ENCODE measurements at regions not wholly inside any gene's neighbourhood (a gene's known extent, or its start where the extent isn't known, plus 50 kb on each side); places are given as distances from the start of the nearest gene placed in this dataset.
"Not testable (repeated sequence)": the region's sequence is repeated elsewhere in the genome, so short reads cannot be mapped to it uniquely, and the experiment has no call there.

DNA sequence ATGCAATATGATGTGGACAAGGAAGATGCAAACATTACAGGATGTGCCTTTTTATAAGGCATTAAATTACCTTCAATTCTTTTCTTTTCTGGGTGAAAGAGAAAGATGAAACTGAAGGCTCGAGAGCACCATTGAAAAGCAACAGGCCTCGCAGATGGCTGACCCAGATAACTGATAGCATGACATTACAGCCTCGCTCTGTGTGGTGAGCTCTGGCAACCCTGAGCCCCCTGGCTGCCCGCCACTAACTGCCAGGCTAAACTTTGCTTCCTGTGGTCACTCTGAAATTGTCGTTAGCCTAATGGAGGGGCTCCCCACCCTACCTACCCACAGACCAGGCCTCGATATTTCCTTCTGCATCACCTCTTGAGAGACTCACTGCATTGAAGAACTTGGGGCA lies 516.8 kb upstream of the FANCL start:
- no peak for DNase-seq (ENCODE audit: extremely low spot score)
- TF ChIP-seq SUZ12 (IDR thresholded peaks at IDR 0.05) (no peak), ELF4 (IDR thresholded peaks at IDR 0.05) (no peak), LEF1 (IDR thresholded peaks at IDR 0.05; ENCODE audit: borderline replicate concordance) (no peak), ZNF384 (IDR thresholded peaks at IDR 0.05) (no peak), FOXA1 (IDR thresholded peaks at IDR 0.05) (no peak), CTBP1 (IDR thresholded peaks at IDR 0.05; ENCODE audit: borderline replicate concordance) (no peak), FOXK2 (IDR thresholded peaks at IDR 0.05) (no peak), NFRKB (IDR thresholded peaks at IDR 0.05) (no peak), SP1 (IDR thresholded peaks at IDR 0.05) (no peak), ARNT (IDR thresholded peaks at IDR 0.05) (no peak), TARDBP (IDR thresholded peaks at IDR 0.05) (no peak), HDGF (IDR thresholded peaks at IDR 0.05; ENCODE audit: borderline replicate concordance) (no peak), FOXM1 (IDR thresholded peaks at IDR 0.05; ENCODE audit: borderline replicate concordance) (no peak), L3MBTL2 (conservative IDR thresholded peaks at IDR 0.05) (no peak), BHLHE40 (IDR thresholded peaks at IDR 0.05; ENCODE audit: borderline replicate concordance) (no peak)
- TF ChIP-seq, protein P1, sequence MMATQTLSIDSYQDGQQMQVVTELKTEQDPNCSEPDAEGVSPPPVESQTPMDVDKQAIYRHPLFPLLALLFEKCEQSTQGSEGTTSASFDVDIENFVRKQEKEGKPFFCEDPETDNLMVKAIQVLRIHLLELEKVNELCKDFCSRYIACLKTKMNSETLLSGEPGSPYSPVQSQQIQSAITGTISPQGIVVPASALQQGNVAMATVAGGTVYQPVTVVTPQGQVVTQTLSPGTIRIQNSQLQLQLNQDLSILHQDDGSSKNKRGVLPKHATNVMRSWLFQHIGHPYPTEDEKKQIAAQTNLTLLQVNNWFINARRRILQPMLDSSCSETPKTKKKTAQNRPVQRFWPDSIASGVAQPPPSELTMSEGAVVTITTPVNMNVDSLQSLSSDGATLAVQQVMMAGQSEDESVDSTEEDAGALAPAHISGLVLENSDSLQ (IDR thresholded peaks at IDR 0.05) = no peak
- ChIA-PET CTCF (interaction anchor here (1.0 kb wide), 1 partner anchor 184 kb away, joined by 3 read pairs; no protein-coding TSS in a partner anchor), POLR2A (no interaction called here)

DNA sequence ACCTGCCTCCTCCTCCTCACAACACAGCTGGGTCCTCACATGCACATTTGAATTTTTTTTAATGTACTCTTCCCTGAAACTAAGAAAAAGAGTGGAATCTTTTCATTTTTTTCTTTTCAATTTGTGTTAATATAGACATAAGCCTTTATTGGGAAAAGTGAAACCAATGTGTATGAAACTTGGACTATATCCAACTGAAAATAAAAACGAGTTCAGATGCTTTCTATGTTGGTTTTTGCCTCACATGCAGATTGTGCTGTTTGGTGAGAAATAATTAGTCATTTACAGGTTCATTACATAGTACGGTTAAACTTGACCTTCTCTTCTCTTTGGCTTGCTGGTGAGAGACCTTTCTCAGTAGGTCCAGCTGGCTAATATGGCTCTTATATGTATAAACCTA lies 515.2 kb upstream of the FANCL start:
- TF ChIP-seq SUZ12 (IDR thresholded peaks at IDR 0.05) = no peak
- no peak for TF ChIP-seq HDGF (IDR thresholded peaks at IDR 0.05; ENCODE audit: borderline replicate concordance)
- no peak for TF ChIP-seq CTBP1 (IDR thresholded peaks at IDR 0.05; ENCODE audit: borderline replicate concordance)
- TF ChIP-seq, protein P1 (IDR thresholded peaks at IDR 0.05) = no peak
- TF ChIP-seq FOXA1 (IDR thresholded peaks at IDR 0.05) = no peak
- no peak for TF ChIP-seq NFRKB (IDR thresholded peaks at IDR 0.05)
- no peak for TF ChIP-seq FOXM1 (IDR thresholded peaks at IDR 0.05; ENCODE audit: borderline replicate concordance)
- no peak for TF ChIP-seq LEF1 (IDR thresholded peaks at IDR 0.05; ENCODE audit: borderline replicate concordance)
- TF ChIP-seq TARDBP (IDR thresholded peaks at IDR 0.05) = no peak
- TF ChIP-seq SP1 (IDR thresholded peaks at IDR 0.05) = no peak
- no peak for TF ChIP-seq ZNF384 (IDR thresholded peaks at IDR 0.05)
- no peak for TF ChIP-seq BHLHE40 (IDR thresholded peaks at IDR 0.05; ENCODE audit: borderline replicate concordance)
- TF ChIP-seq ELF4 (IDR thresholded peaks at IDR 0.05) = no peak
- TF ChIP-seq L3MBTL2 (conservative IDR thresholded peaks at IDR 0.05) = no peak
- DNase-seq (ENCODE audit: extremely low spot score) = no peak
- ChIA-PET CTCF (no interaction called here), POLR2A (no interaction called here)

DNA sequence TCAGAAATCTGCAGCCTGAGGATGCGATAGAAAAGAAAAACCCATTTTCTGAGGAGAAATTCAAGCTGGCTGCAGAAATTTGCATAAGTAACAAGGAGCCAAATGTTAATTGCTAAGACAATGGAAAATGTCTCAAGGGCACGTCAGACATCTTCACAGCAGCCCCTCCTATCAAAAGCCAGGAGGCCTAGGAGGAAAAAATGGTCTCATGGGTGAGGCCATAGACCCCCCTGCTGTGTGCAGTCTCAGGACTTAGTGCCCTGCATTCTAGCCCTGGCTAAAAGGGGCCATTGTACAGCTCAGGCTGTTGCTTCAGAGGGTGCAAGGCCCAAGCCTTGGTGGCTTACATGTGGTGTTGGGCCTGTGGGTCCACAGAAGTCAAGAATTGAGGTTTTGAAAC lies 511.4 kb upstream of the FANCL start:
- POLR2A ChIA-PET; DNase-seq (ENCODE audit: extremely low spot score); CTCF ChIA-PET: not testable (repeated sequence)

DNA sequence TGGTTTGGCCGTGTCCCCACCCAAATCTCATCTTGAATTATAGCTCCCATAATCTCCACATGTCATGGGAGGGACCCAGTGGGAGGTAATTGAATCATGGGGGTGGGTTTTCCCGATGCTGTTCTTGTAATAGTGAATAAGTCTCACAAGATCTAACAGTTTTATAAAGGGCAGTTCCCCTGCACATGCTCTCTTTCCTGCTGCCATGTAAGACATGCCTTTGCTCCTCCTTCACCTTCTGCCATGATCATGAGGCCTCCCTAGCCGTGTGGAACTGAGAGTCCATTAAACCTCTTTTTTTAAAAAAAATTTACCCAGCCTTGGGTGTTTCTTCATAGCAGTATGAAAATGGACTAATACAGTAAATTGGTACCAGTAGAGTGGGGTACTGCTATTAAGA lies 510.6 kb upstream of the FANCL start:
- CTCF ChIA-PET, POLR2A ChIA-PET: not testable (repeated sequence)

DNA sequence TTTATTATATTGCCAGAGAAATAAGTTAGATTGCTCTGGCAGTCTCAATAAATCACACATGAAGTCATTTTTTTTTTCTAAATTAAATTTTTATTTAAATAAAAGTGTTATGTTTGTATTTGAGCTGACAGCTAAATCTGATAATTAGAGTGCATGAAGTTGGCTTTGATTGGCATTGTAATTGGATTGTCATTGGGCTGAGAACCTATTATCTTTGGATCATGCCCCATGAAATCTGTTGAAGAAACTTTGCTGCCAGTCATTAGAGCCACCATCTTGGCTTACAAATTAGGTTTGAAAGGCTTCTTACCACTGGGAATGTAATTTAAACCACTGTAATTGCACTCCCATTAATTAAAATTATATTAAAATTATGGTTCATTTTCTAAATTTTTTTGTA lies 507.9 kb upstream of the FANCL start:
- no peak for TF ChIP-seq TARDBP (IDR thresholded peaks at IDR 0.05)
- no peak for TF ChIP-seq HDGF (IDR thresholded peaks at IDR 0.05; ENCODE audit: borderline replicate concordance)
- TF ChIP-seq ZNF384 (IDR thresholded peaks at IDR 0.05) = no peak
- TF ChIP-seq FOXK2 (IDR thresholded peaks at IDR 0.05) = no peak
- no peak for TF ChIP-seq L3MBTL2 (conservative IDR thresholded peaks at IDR 0.05)
- TF ChIP-seq FOXM1 (IDR thresholded peaks at IDR 0.05; ENCODE audit: borderline replicate concordance) = no peak
- no peak for TF ChIP-seq FOXA1 (IDR thresholded peaks at IDR 0.05)
- no peak for TF ChIP-seq NFRKB (IDR thresholded peaks at IDR 0.05)
- TF ChIP-seq SUZ12 (IDR thresholded peaks at IDR 0.05) = no peak
- no peak for TF ChIP-seq BHLHE40 (IDR thresholded peaks at IDR 0.05; ENCODE audit: borderline replicate concordance)
- no peak for TF ChIP-seq ARNT (IDR thresholded peaks at IDR 0.05)
- no peak for TF ChIP-seq SP1 (IDR thresholded peaks at IDR 0.05)
- no peak for TF ChIP-seq ELF4 (IDR thresholded peaks at IDR 0.05)
- CTCF ChIA-PET = no interaction called here
- DNase-seq (ENCODE audit: extremely low spot score) = no peak
- POLR2A ChIA-PET = no interaction called here

More for the DNA sequence above, 510.6 kb upstream of the FANCL start:
- not testable (repeated sequence) for DNase-seq (ENCODE audit: extremely low spot score)

DNA sequence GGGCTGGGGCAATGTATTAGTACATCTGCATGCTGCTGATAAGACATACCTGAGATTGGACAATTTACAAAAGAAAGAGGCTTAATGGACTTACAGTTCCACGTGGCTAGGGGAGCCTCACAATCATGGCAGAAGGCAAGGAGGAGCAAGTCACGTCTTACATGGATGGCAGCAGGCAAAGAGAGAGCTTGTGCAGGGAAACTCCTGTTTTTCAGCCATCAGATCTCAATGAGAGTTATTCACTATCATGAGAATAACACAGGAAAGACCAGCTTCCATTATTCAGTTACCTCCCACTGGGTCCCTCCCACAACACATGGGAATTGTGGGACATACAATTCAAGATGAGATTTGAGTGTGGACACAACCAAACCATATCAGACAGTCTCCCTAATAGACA lies 504.2 kb upstream of the FANCL start:
- CTCF ChIA-PET; DNase-seq (ENCODE audit: extremely low spot score); POLR2A ChIA-PET: not testable (repeated sequence)

DNA sequence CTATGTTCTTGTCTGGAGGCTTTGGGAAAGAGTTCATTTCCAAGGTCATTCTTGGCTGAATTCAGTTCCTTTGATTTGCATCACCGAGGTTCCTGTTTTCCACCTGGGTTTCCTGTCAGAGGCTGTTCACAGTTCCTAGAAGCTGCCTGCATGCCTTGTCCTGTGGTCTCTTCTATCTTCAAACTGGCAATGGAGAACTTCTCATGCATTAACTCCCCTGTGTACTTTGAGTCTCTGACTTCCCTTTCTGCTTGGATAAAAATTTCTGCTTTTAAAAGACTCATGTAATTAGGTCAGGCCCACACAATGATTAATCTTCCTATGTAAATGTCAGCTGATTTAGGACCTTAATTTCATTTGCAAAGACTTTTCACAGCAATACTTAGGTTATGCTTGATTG lies 499.3 kb upstream of the FANCL start:
- ChIA-PET POLR2A (no interaction called here), CTCF (no interaction called here)
- TF ChIP-seq, protein P1 (IDR thresholded peaks at IDR 0.05) = no peak
- no peak for TF ChIP-seq FOXK2 (IDR thresholded peaks at IDR 0.05)
- DNase-seq (ENCODE audit: extremely low spot score) = no peak

DNA sequence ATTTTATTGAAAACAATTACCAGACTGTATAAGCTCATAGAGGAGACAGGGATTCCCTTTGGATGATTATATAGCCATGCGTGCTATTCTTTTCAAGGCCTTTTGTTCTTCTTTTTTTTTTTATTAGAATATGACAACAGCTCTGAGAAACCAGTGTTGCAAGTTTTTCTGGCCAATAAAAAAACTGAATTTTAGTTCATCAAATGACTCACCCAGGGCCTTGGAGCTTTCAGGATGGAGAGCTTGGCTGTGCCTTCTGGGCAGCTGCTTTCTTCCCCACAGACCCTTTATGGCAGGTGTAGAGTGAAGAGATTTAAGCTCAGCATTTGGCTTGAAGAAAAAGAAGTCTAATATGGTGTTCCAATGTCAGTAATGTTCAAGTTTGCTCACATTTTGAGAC lies 497.9 kb upstream of the FANCL start:
- CTCF ChIA-PET = interaction anchor here (0.6 kb wide), 2 partner anchors 27 to 508 kb away, joined by 3 read pairs; no protein-coding TSS in a partner anchor
- POLR2A ChIA-PET = no interaction called here
- DNase-seq (ENCODE audit: extremely low spot score) = no peak
- TF ChIP-seq, protein P1 (IDR thresholded peaks at IDR 0.05) = no peak
- TF ChIP-seq FOXM1 (IDR thresholded peaks at IDR 0.05; ENCODE audit: borderline replicate concordance) (no peak), ELF4 (IDR thresholded peaks at IDR 0.05) (no peak), HDGF (IDR thresholded peaks at IDR 0.05; ENCODE audit: borderline replicate concordance) (no peak), CTBP1 (IDR thresholded peaks at IDR 0.05; ENCODE audit: borderline replicate concordance) (no peak), TARDBP (IDR thresholded peaks at IDR 0.05) (no peak), ZNF384 (IDR thresholded peaks at IDR 0.05) (no peak), NFRKB (IDR thresholded peaks at IDR 0.05) (no peak), LEF1 (IDR thresholded peaks at IDR 0.05; ENCODE audit: borderline replicate concordance) (no peak), SP1 (IDR thresholded peaks at IDR 0.05) (no peak), BHLHE40 (IDR thresholded peaks at IDR 0.05; ENCODE audit: borderline replicate concordance) (no peak), FOXK2 (IDR thresholded peaks at IDR 0.05) (no peak), L3MBTL2 (conservative IDR thresholded peaks at IDR 0.05) (no peak), FOXA1 (IDR thresholded peaks at IDR 0.05) (no peak), SUZ12 (IDR thresholded peaks at IDR 0.05) (no peak), ARNT (IDR thresholded peaks at IDR 0.05) (no peak)

Measured in HEK293T (cell line).